GM23248 (cell line): ENCODE measurements at regions not wholly inside any gene's neighbourhood (a gene's known extent, or its start where the extent isn't known, plus 50 kb on each side); places are given as distances from the start of the nearest gene placed in this dataset.

Source experiments
- DNase-seq: peaks from one replicate; pipeline ENCODE4 v3.0.0-alpha.2; 2015
- H2AFZ ChIP-seq: fragments of 200-600 bp; sonication (generic); 2 replicates; pipeline ENCODE4 v1.6.1; 2016; ENCODE audit warnings: antibody characterized with exemption
- H3F3A ChIP-seq: fragments of 200-600 bp; sonication (generic); 2 replicates; pipeline ENCODE4 v1.6.1; 2016; ENCODE audit warnings: mild to moderate bottlenecking, antibody characterized with exemption, mixed run types; ENCODE audit not compliant: insufficient read depth
- H3K27ac ChIP-seq: fragments of 200-600 bp; sonication (generic); 2 replicates; pipeline ENCODE4 v1.5.1; 2016; ENCODE audit warnings: mild to moderate bottlenecking
- H3K27me3 ChIP-seq: fragments of 200-600 bp; sonication (generic); replicated peaks from 2 replicates; pipeline ENCODE4 v1.6.1; 2016; ENCODE audit warnings: mild to moderate bottlenecking; ENCODE audit not compliant: insufficient read depth
- H3K36me3 ChIP-seq: fragments of 200-600 bp; sonication (generic); 2 replicates; pipeline ENCODE4 v1.6.1; 2016; ENCODE audit warnings: low read depth, mild to moderate bottlenecking
- H3K4me1 ChIP-seq: fragments of 200-600 bp; sonication (generic); 2 replicates; pipeline ENCODE4 v1.6.1; 2016; ENCODE audit warnings: mild to moderate bottlenecking; ENCODE audit not compliant: insufficient read depth
- H3K4me2 ChIP-seq: fragments of 200-600 bp; sonication (generic); one replicate; pipeline ENCODE4 v1.6.1; 2016; ENCODE audit warnings: mild to moderate bottlenecking; ENCODE audit not compliant: unreplicated experiment
- H3K4me3 ChIP-seq: fragments of 200-600 bp; sonication (generic); 2 replicates; pipeline ENCODE4 v1.5.1; 2016; ENCODE audit warnings: mild to moderate bottlenecking
- H3K79me2 ChIP-seq: fragments of 200-600 bp; sonication (generic); 2 replicates; pipeline ENCODE4 v1.6.1; 2016; ENCODE audit warnings: mild to moderate bottlenecking; ENCODE audit not compliant: insufficient read depth
- H3K9ac ChIP-seq: fragments of 200-600 bp; sonication (generic); 2 replicates; pipeline ENCODE4 v1.6.1; 2016; ENCODE audit warnings: mild to moderate bottlenecking
- H3K9me2 ChIP-seq: fragments of 200-600 bp; sonication (generic); 2 replicates; pipeline ENCODE4 v1.6.1; 2016; ENCODE audit warnings: mixed run types, mild to moderate bottlenecking, moderate library complexity; ENCODE audit not compliant: insufficient read depth
- H3K9me3 ChIP-seq: fragments of 200-600 bp; sonication (generic); one replicate; pipeline ENCODE4 v1.6.1; 2017; ENCODE audit warnings: low read depth
- H4K20me1 ChIP-seq: fragments of 200-600 bp; sonication (generic); 2 replicates; pipeline ENCODE4 v1.6.0; 2016; ENCODE audit not compliant: insufficient read depth
- EZH2 ChIP-seq: fragments of 200-600 bp; sonication (generic); IDR thresholded peaks from 2 replicates; pipeline ENCODE4 v1.6.1; 2018; ENCODE audit warnings: antibody characterized with exemption, mild to moderate bottlenecking; ENCODE audit not compliant: insufficient read depth, poor library complexity, severe bottlenecking
- EZH2phosphoT487 ChIP-seq: fragments of 200-600 bp; sonication (generic); IDR thresholded peaks from 2 replicates; pipeline ENCODE4 v1.6.1; 2018; ENCODE audit warnings: antibody characterized with exemption, moderate library complexity, mild to moderate bottlenecking, low read depth; ENCODE audit not compliant: insufficient read depth
- whole genome bisulfite sequencing, 2 experiments: methylation state at CpG; one replicate each; pipeline ENCODE4 v1.1.6; 2015 to 2017; ENCODE audit warnings: low lambda C conversion rate in 2 of 2, low coverage in 1 of 2; ENCODE audit errors: missing lambda C conversion rate in 2 of 2; 5-methylcytosine and 5-hydroxymethylcytosine counted together
- in situ Hi-C: fragments of 300-500 bp; cut with MboI; formaldehyde crosslinking; loops from 2 replicates; pipeline ENCODE4 v1.15.0; 2020

GRCh38 chr20:40809361-40809760 is 120.3 kb upstream of the MAFB start:
- H3K9ac ChIP-seq = no peak overlapping the region
- no peaks in the 10 kb centered on the region for H3F3A ChIP-seq
- in situ Hi-C loops = no loop called here
- H3K79me2 ChIP-seq = no peaks in the 10 kb centered on the region
- DNase-seq = no peak
- 63 to 66% methylated on average over 5 of the region's 5 CpGs for WGBS, 2 experiments
- H3K27ac ChIP-seq = no peak overlapping the region
- no peak overlapping the region for H3K4me3 ChIP-seq
- H3K4me1 ChIP-seq = no peaks in the 10 kb centered on the region
- no peaks in the 10 kb centered on the region for H3K36me3 ChIP-seq
- 0 out of 2 replicates have a peak, but pooled peaks cover 6% of the 10 kb centered on the region for H3K27me3 ChIP-seq
- H3K4me2 ChIP-seq = no peak overlapping the region
- no peak overlapping the region for H2AFZ ChIP-seq
- no peaks in the 10 kb centered on the region for H4K20me1 ChIP-seq
- no peaks in the 10 kb centered on the region for H3K9me2 ChIP-seq
- TF ChIP-seq EZH2phosphoT487 (no peak), EZH2 (no peak)
- no peaks in the 10 kb centered on the region for H3K9me3 ChIP-seq

- Histone ChIP-seq H3K4me2 (no peak overlapping the region), H3K9me3 (no peaks in the 10 kb centered on the region), H2AFZ (no peak overlapping the region), H4K20me1 (no peaks in the 10 kb centered on the region), H3K9me2 (no peaks in the 10 kb centered on the region), H3K4me3 (no peak overlapping the region), H3K27me3 (0 out of 2 replicates have a peak, but pooled peaks cover 6% of the 10 kb centered on the region), H3K36me3 (no peaks in the 10 kb centered on the region), H3F3A (no peaks in the 10 kb centered on the region), H3K79me2 (no peaks in the 10 kb centered on the region), H3K27ac (no peak overlapping the region), H3K9ac (no peak overlapping the region), H3K4me1 (no peaks in the 10 kb centered on the region)
- WGBS, 2 experiments = 49 to 54% methylated on average over 5 of the region's 5 CpGs
- TF ChIP-seq EZH2 (no peak), EZH2phosphoT487 (no peak)
- DNase-seq = no peak
- in situ Hi-C loops = loop anchor here (10.0 kb wide), 1 partner anchor 64 kb away; no protein-coding TSS in a partner anchor
These were observed 121.4 kb upstream of the MAFB start for GRCh38 chr20:40810332-40811000.

GRCh38 chr20:40811004-40811403 is 122.0 kb upstream of the MAFB start:
- H4K20me1 ChIP-seq = no peaks in the 10 kb centered on the region
- no peaks in the 10 kb centered on the region for H3K36me3 ChIP-seq
- H3K27ac ChIP-seq = no peak overlapping the region
- H2AFZ ChIP-seq = no peak overlapping the region
- no peak overlapping the region for H3K9ac ChIP-seq
- no peaks in the 10 kb centered on the region for H3K79me2 ChIP-seq
- no peaks in the 10 kb centered on the region for H3K4me1 ChIP-seq
- no peaks in the 10 kb centered on the region for H3F3A ChIP-seq
- WGBS, 2 experiments = 58 to 63% methylated on average over 4 of the region's 4 CpGs
- no peak overlapping the region for H3K4me2 ChIP-seq
- H3K9me3 ChIP-seq = no peaks in the 10 kb centered on the region
- TF ChIP-seq EZH2phosphoT487 (no peak), EZH2 (no peak)
- in situ Hi-C loops = loop anchor here (10.0 kb wide), 1 partner anchor 64 kb away; no protein-coding TSS in a partner anchor
- H3K4me3 ChIP-seq = no peak overlapping the region
- no peak for DNase-seq
- 0 out of 2 replicates have a peak, but pooled peaks cover 6% of the 10 kb centered on the region for H3K27me3 ChIP-seq
- no peaks in the 10 kb centered on the region for H3K9me2 ChIP-seq

- H3K9me2 ChIP-seq = no peaks in the 10 kb centered on the region
- no peak overlapping the region for H3K4me2 ChIP-seq
- WGBS, 2 experiments = 41 to 49% methylated on average over 8 of the region's 8 CpGs
- no peaks in the 10 kb centered on the region for H4K20me1 ChIP-seq
- TF ChIP-seq EZH2phosphoT487 (no peak), EZH2 (no peak)
- H2AFZ ChIP-seq = no peak overlapping the region
- no peaks in the 10 kb centered on the region for H3K9me3 ChIP-seq
- H3K27me3 ChIP-seq = 0 out of 2 replicates have a peak, but pooled peaks cover 6% of the 10 kb centered on the region
- H3K9ac ChIP-seq = no peak overlapping the region
- H3K4me1 ChIP-seq = no peaks in the 10 kb centered on the region
- no peak for DNase-seq
- H3K27ac ChIP-seq = no peak overlapping the region
- H3K79me2 ChIP-seq = no peaks in the 10 kb centered on the region
- H3F3A ChIP-seq = no peaks in the 10 kb centered on the region
- in situ Hi-C loops = loop anchor here (10.0 kb wide), 1 partner anchor 63 kb away; no protein-coding TSS in a partner anchor
- no peaks in the 10 kb centered on the region for H3K36me3 ChIP-seq
- H3K4me3 ChIP-seq = no peak overlapping the region
These were observed 122.8 kb upstream of the MAFB start for GRCh38 chr20:40811660-40812414.
